Mesenchymal stem cell (in vitro differentiated cells and primary cell): ENCODE measurements at regions not wholly inside any gene's neighbourhood (a gene's known extent, or its start where the extent isn't known, plus 50 kb on each side); places are given as distances from the start of the nearest gene placed in this dataset.

Experiments
- DNase-seq: peaks from one replicate; pipeline ENCODE4 v3.0.0-alpha.2; 2013
- H2AFZ ChIP-seq: one replicate; pipeline ENCODE4 v1.6.1; 2013; ENCODE audit warnings: low read depth, mild to moderate bottlenecking, control low read depth, inconsistent platforms, low read length, moderate library complexity
- H2AK5ac ChIP-seq: 2 replicates; pipeline ENCODE4 v1.6.1; 2013; ENCODE audit warnings: low read length, moderate library complexity, mild to moderate bottlenecking, inconsistent platforms; ENCODE audit not compliant: severe bottlenecking
- H2BK120ac ChIP-seq: one replicate; pipeline ENCODE4 v1.6.1; 2013; ENCODE audit warnings: low read depth, mild to moderate bottlenecking, inconsistent platforms, low read length, moderate library complexity
- H2BK12ac ChIP-seq, 2 experiments: one replicate each; pipeline ENCODE4 v1.6.1; 2013; ENCODE audit warnings: inconsistent platforms in 2 of 2, low read length in 2 of 2, mild to moderate bottlenecking in 2 of 2, moderate library complexity in 2 of 2, control low read depth in 1 of 2
- H2BK15ac ChIP-seq: one replicate; pipeline ENCODE4 v1.6.1; 2013; ENCODE audit warnings: mild to moderate bottlenecking, low read depth, inconsistent platforms; ENCODE audit not compliant: poor library complexity, severe bottlenecking
- H2BK5ac ChIP-seq: 2 replicates; pipeline ENCODE4 v1.6.1; 2013; ENCODE audit warnings: low read depth, mild to moderate bottlenecking, low read length, control low read depth, inconsistent platforms; ENCODE audit not compliant: poor library complexity, severe bottlenecking
- H3K14ac ChIP-seq, 2 experiments: one replicate each; pipeline ENCODE4 v1.6.1; 2013; ENCODE audit warnings: inconsistent platforms in 2 of 2, low read length in 2 of 2, control low read depth in 1 of 2, mild to moderate bottlenecking in 1 of 2, moderate library complexity in 1 of 2
- H3K18ac ChIP-seq, 2 experiments: one replicate each; pipeline ENCODE4 v1.6.1; 2013; ENCODE audit warnings: inconsistent platforms in 2 of 2, low read length in 2 of 2, control low read depth in 1 of 2, low read depth in 1 of 2, mild to moderate bottlenecking in 1 of 2
- H3K23ac ChIP-seq, 2 experiments: one replicate each; pipeline ENCODE4 v1.6.1; 2013; ENCODE audit warnings: inconsistent platforms in 2 of 2, low read length in 2 of 2, mild to moderate bottlenecking in 2 of 2, moderate library complexity in 2 of 2, control low read depth in 1 of 2
- H3K27ac ChIP-seq: 2 replicates; pipeline ENCODE4 v1.5.1; 2013; ENCODE audit warnings: mild to moderate bottlenecking, moderate library complexity, low read length, control low read depth, inconsistent platforms; ENCODE audit not compliant: poor library complexity, severe bottlenecking
- H3K27me3 ChIP-seq, 2 experiments: 2 replicates each; pipeline versions ENCODE4 v1.6.1 to v1.7.0; 2013; ENCODE audit warnings: low read length in 2 of 2, mild to moderate bottlenecking in 2 of 2, moderate library complexity in 2 of 2, control low read depth in 1 of 2, inconsistent platforms in 1 of 2; ENCODE audit not compliant: control insufficient read depth in 1 of 2, insufficient read depth in 1 of 2
- H3K36me3 ChIP-seq, 2 experiments: 2 replicates each; pipeline versions ENCODE4 v1.6.1 to v1.7.0; 2013; ENCODE audit warnings: low read length in 2 of 2, control low read depth in 1 of 2, inconsistent platforms in 1 of 2, low read depth in 1 of 2, mild to moderate bottlenecking in 1 of 2; ENCODE audit not compliant: insufficient read depth in 2 of 2, control insufficient read depth in 1 of 2
- H3K4ac ChIP-seq, 2 experiments: one replicate each; pipeline ENCODE4 v1.6.1; 2013; ENCODE audit warnings: inconsistent platforms in 2 of 2, low read length in 2 of 2, mild to moderate bottlenecking in 2 of 2, moderate library complexity in 2 of 2, control low read depth in 1 of 2, low read depth in 1 of 2
- H3K4me1 ChIP-seq: 2 replicates; pipeline ENCODE4 v1.6.1; 2013; ENCODE audit warnings: low read depth, low read length, control low read depth; ENCODE audit not compliant: control insufficient read depth, insufficient read depth
- H3K4me2 ChIP-seq: 2 replicates; pipeline ENCODE4 v1.6.1; 2013; ENCODE audit warnings: low read length, mild to moderate bottlenecking, inconsistent platforms; ENCODE audit not compliant: poor library complexity, severe bottlenecking
- H3K4me3 ChIP-seq, 2 experiments: 2 replicates each; pipeline versions ENCODE4 v1.5.1 to v1.7.0; 2013; ENCODE audit warnings: low read length in 2 of 2, mild to moderate bottlenecking in 2 of 2, control low read depth in 1 of 2, low read depth in 1 of 2; ENCODE audit not compliant: insufficient read depth in 1 of 2
- H3K79me1 ChIP-seq: replicated peaks from 2 replicates; pipeline ENCODE4 v1.6.1; 2013; ENCODE audit warnings: mild to moderate bottlenecking, control low read depth, low read length, inconsistent platforms; ENCODE audit not compliant: poor library complexity, severe bottlenecking
- H3K9ac ChIP-seq: 2 replicates; pipeline ENCODE4 v1.7.0; 2013; ENCODE audit warnings: mild to moderate bottlenecking, low read length, moderate library complexity
- H3K9me3 ChIP-seq: 2 replicates; pipeline ENCODE4 v1.7.0; 2013; ENCODE audit warnings: mild to moderate bottlenecking, low read length; ENCODE audit not compliant: control insufficient read depth
- H4K8ac ChIP-seq: one replicate; pipeline ENCODE4 v1.6.1; 2013; ENCODE audit warnings: inconsistent platforms, mild to moderate bottlenecking, low read length, moderate library complexity
- H4K91ac ChIP-seq: one replicate; pipeline ENCODE4 v1.6.1; 2013; ENCODE audit warnings: mild to moderate bottlenecking, low read length, inconsistent platforms
- WGBS: methylation state at CpG from one replicate; pipeline ENCODE4 v1.1.7; 2013; ENCODE audit warnings: mixed read lengths; 5-methylcytosine and 5-hydroxymethylcytosine counted together

DNA sequence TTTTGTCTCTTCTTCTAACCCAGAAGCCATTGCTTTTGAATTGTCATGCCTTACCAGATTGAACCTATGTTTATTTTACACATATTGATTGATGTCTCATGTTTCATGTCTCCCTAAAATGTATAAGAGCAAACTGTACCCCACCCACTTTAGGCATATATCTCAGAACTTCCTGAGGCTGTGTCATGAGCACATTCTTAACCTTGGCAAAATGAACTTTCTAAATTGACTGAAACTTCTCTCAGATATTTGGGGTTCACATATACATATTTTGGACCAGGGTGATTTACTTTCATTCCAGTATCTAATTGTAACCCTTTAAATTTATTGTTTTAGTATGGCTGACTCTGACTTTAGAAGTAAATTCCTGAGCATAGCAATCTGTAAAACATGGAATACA is 723.9 kb upstream of the PCDH20 start:
- Histone ChIP-seq H2AK5ac (no peak overlapping the region), H2BK5ac (no peak overlapping the region), H3K14ac (no peak overlapping the region), H3K4me2 (no peak overlapping the region), H3K4me3 (no peak overlapping the region), H4K91ac (no peak overlapping the region), H3K4me1 (no peaks in the 10 kb centered on the region), H3K27me3 (no peaks in the 10 kb centered on the region), H2BK12ac (no peak overlapping the region), H2BK120ac (no peak overlapping the region), H2BK15ac (no peak overlapping the region), H4K8ac (no peak overlapping the region), H3K9ac (no peak overlapping the region), H3K4ac (no peak overlapping the region), H3K9me3 (peaks cover 51% of the 10 kb centered on the region), H3K23ac (no peak overlapping the region), H3K27ac (no peak overlapping the region), H3K36me3 (peaks cover 0 to 3% of the 10 kb centered on the region in 2 experiments), H3K79me1 (no peaks in the 10 kb centered on the region), H2AFZ (no peak overlapping the region), H3K18ac (no peak overlapping the region)
- DNase-seq = no peak

GRCh38 chr13:62137629-62138405 is 722.2 kb upstream of the PCDH20 start:
- Histone ChIP-seq H3K18ac (no peak overlapping the region), H3K79me1 (no peaks in the 10 kb centered on the region), H3K9me3 (peaks cover 41% of the 10 kb centered on the region), H4K91ac (peak overlapping the region; percentile 75), H3K14ac (no peak overlapping the region), H2BK5ac (no peak overlapping the region), H2BK12ac (no peak overlapping the region), H2BK15ac (no peak overlapping the region), H3K4me2 (no peak overlapping the region), H3K27me3 (no peaks in the 10 kb centered on the region), H3K23ac (no peak overlapping the region), H2AFZ (no peak overlapping the region), H3K27ac (no peak overlapping the region), H2BK120ac (no peak overlapping the region), H3K36me3 (peaks cover 0 to 3% of the 10 kb centered on the region in 2 experiments), H3K9ac (no peak overlapping the region), H2AK5ac (no peak overlapping the region), H3K4me3 (no peak overlapping the region), H4K8ac (no peak overlapping the region), H3K4me1 (no peaks in the 10 kb centered on the region), H3K4ac (no peak overlapping the region)
- 89% methylated on average over 2 of the region's 2 CpGs for WGBS
- DNase-seq = no peak

DNA sequence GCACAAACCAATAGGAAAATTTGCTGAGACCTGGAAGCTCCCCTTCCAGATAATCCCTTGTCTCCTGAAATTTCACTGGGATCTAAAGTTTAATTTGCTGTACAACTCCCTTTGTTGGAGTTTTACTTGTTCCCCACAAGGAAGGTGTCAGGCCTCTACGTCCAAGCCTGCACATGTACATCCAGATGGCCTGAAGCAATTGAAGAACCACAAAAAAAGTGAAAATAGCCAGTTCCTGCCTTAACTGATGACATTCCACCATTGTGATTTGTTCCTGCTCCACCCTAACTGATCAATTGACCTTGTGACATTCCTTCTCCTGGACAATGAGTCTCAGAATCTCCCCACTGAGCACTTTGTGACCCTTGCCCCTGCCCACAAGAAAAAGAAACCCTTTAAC is 716.0 kb upstream of the PCDH20 start:
- no peak overlapping the region for H3K27ac ChIP-seq
- H3K36me3 ChIP-seq = no peaks in the 10 kb centered on the region
- H3K79me1 ChIP-seq = no peaks in the 10 kb centered on the region
- H3K23ac ChIP-seq = no peak overlapping the region
- no peak overlapping the region for H2BK5ac ChIP-seq
- H2BK12ac ChIP-seq = no peak overlapping the region
- no peak overlapping the region for H2AK5ac ChIP-seq
- no peak overlapping the region for H2BK15ac ChIP-seq
- no peak overlapping the region for H2AFZ ChIP-seq
- H4K91ac ChIP-seq = no peak overlapping the region
- WGBS = 54% methylated on average over 1 of the region's 1 CpG
- no peak overlapping the region for H3K4me3 ChIP-seq
- no peak overlapping the region for H3K18ac ChIP-seq
- DNase-seq = no peak
- H3K4me2 ChIP-seq = no peak overlapping the region
- H3K4ac ChIP-seq = no peak overlapping the region
- no peak overlapping the region for H4K8ac ChIP-seq
- H3K4me1 ChIP-seq = no peaks in the 10 kb centered on the region
- no peak overlapping the region for H3K9ac ChIP-seq
- no peaks in the 10 kb centered on the region for H3K27me3 ChIP-seq
- H2BK120ac ChIP-seq = no peak overlapping the region
- H3K9me3 ChIP-seq = peaks cover 4% of the 10 kb centered on the region
- H3K14ac ChIP-seq = no peak overlapping the region

DNA sequence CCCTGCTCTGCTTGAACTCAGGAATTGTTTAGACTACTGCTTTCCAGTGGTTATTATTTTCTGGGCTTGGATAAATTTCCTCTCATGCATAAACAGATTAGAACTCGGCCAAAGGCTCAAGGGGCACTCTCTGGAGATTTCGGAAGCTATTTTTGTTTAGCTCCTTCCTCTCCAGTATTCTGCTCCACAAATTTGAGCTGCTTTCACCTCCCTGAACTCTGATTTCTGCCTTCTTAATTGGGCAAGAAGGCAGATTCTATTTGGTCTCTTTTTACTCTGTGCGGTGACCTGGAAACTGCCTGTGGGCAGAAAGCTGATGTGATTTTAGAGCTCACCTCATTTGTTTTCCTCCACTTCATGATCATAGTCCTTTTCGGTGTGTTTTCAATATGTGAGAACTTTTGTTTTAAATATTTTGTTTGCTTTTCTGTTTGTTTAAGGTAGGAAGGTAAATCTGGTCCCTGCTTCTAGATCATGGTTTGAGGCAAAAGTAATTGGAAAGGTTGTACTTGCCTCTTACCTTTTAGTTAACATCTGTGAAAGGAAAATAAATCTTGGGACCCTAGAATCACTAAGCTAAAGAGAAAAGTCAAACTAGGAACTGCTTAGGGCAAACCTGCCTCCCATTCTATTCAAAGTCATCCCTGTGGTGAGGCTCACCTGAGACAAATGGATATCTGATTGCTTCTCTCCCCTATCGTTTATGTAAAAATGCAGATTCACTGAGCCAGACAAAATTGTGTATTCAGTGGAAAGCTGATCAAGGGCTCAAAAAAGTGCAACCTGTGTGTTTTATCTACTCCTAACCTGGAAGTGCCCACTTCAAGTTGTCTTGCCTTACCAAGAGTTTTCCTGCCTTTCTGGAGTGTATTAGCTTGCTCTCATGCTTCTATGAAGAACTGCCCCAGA is 714.7 kb upstream of the PCDH20 start:
- Histone ChIP-seq H3K4me2 (no peak overlapping the region), H3K27ac (no peak overlapping the region), H2BK120ac (no peak overlapping the region), H3K79me1 (no peaks in the 10 kb centered on the region), H3K4me1 (no peaks in the 10 kb centered on the region), H3K4ac (no peak overlapping the region), H3K23ac (no peak overlapping the region), H2BK5ac (no peak overlapping the region), H2BK15ac (no peak overlapping the region), H3K9ac (no peak overlapping the region), H3K14ac (no peak overlapping the region), H2AK5ac (no peak overlapping the region), H2BK12ac (no peak overlapping the region), H4K91ac (no peak overlapping the region), H3K27me3 (no peaks in the 10 kb centered on the region), H2AFZ (no peak overlapping the region), H3K36me3 (no peaks in the 10 kb centered on the region), H3K18ac (no peak overlapping the region), H3K4me3 (no peak overlapping the region), H3K9me3 (peaks cover 4% of the 10 kb centered on the region), H4K8ac (no peak overlapping the region)
- DNase-seq = no peak
- 86% methylated on average over 5 of the region's 5 CpGs for WGBS
